ENCODE measurements at regions not wholly inside any gene's neighbourhood (a gene's known extent, or its start where the extent isn't known, plus 50 kb on each side); places are given as distances from the start of the nearest gene placed in this dataset.

DNA sequence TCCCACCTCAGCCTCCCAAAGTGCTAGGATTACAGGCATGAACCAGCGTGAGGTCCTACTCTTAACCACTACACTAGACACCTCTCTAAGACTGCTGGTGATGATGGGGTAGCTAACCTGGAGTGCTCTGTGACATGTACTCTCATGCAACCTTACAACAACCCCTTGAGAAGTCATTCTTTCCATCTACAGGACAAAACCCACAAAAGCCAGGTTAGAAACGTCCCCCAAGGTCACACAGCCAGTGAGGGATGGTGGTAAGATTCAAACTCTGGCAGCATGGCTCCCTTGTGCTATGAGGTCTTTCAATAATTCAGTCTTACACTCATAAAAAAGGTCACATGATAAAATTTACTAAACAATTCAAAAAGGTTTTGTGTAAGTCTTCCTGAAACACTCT lies 94.8 kb upstream of the SERTAD2 start:
- DNase-seq: peak in 2 of 7 donors; percentile 24 to 27
- H3K27me3 ChIP-seq: no peaks in the 10 kb centered on the region
- peaks cover 14 to 48% of the 10 kb centered on the region in 2 donors for H3K4me1 ChIP-seq (replicated peaks in 1 of 2)
- TF ChIP-seq POLR2A (IDR thresholded peaks at IDR 0.05) (no peak), CTCF (IDR thresholded peaks at IDR 0.05) (no peak)
- intact Hi-C loops (cut with DNase I): no loop called here
- 50 to 64% (median 57%) methylated on average over 2 of the region's 2 CpGs for WGBS, 4 donors
- H3K36me3 ChIP-seq (replicated peaks in 1 of 2): no peaks in the 10 kb centered on the region
- no peaks in the 10 kb centered on the region for H3K9me3 ChIP-seq (replicated peaks in 1 of 3)
- no peak overlapping the region for H3K4me3 ChIP-seq
- H3K27ac ChIP-seq: peak overlapping the region; percentile 93 to 97 (median 97)

DNA sequence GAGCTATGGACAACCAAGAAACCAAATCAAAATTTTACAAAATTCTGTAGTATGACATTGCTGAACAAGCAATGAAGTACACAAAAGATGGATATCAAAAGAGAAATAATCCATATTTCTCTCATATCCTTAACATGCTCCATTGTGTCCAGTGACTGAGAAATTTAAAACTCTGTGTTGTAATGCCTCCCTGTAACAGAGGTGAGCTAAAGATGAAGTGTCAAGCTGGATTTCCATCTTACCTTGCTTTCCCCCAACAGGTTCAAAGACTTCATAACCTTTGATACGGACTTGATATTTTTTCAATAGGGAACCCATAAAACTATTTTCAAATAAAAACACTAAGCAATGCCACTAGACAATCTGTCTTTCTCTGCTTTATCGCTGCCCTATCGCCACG lies 95.7 kb upstream of the SERTAD2 start:
- Histone ChIP-seq H3K9me3 (replicated peaks in 1 of 3) (no peaks in the 10 kb centered on the region), H3K27ac (peak overlapping the region; percentile 93 to 97 (median 97)), H3K4me3 (peak overlapping the region in 2 of 4 donors; percentile 65 to 76), H3K36me3 (replicated peaks in 1 of 2) (no peaks in the 10 kb centered on the region), H3K27me3 (no peaks in the 10 kb centered on the region), H3K4me1 (replicated peaks in 1 of 2) (peaks cover 7 to 42% of the 10 kb centered on the region in 2 donors)
- WGBS, 4 donors: 14 to 17% (median 15%) methylated on average over 4 of the region's 4 CpGs
- intact Hi-C loops (cut with DNase I): no loop called here
- TF ChIP-seq CTCF (IDR thresholded peaks at IDR 0.05) (no peak), POLR2A (IDR thresholded peaks at IDR 0.05) (no peak)
- no peak for DNase-seq

- WGBS, 4 donors: 0 to 1% (median 1%) methylated on average over 34 to 38 of the region's 38 CpGs
- peak; percentile 66 to 80 (median 71) for DNase-seq
- Histone ChIP-seq H3K27ac (peak overlapping the region; percentile 93 to 97 (median 97)), H3K4me3 (peak overlapping the region; percentile 65 to 96 (median 72)), H3K36me3 (replicated peaks in 1 of 2) (no peaks in the 10 kb centered on the region), H3K4me1 (replicated peaks in 1 of 2) (peaks cover 7 to 41% of the 10 kb centered on the region in 2 donors), H3K9me3 (replicated peaks in 1 of 3) (no peaks in the 10 kb centered on the region), H3K27me3 (no peaks in the 10 kb centered on the region)
- TF ChIP-seq CTCF (IDR thresholded peaks at IDR 0.05) (peak in 2 of 6 experiments; percentile 5 to 34), POLR2A (IDR thresholded peaks at IDR 0.05) (peak in 1 of 2 donors; percentile 18)
- intact Hi-C loops (cut with DNase I): loop anchor here in 1 of 2 donors (5.0 kb wide), 1 partner anchor 117 kb away; no protein-coding TSS in a partner anchor
Measured at GRCh38 chr2:64750001-64750816, 96.5 kb upstream of the SERTAD2 start.

DNA sequence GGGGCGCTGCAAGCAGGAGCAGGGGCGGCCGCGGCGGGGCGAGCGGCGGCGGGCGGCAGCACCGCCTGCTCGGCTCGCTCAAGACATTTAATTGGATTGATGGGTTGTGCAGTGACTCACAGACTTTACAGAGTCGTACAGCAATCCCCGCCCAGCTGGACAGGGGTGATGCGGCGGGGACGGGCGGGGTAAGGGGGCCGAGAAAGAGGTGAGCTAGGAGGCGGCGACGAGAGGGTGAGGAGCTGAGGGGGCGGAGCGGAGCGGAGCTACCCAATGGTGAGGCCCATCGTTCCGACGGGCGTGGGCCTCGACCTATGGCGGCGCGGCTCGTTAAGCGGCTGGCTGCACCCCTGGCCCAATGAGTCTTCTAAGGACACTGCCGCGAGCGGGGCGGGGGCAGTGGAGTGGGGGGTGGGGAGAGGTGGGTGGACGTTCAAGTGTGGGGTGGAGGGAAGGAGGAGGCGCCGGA lies 97.1 kb upstream of the SERTAD2 start:
- Histone ChIP-seq H3K4me1 (replicated peaks in 1 of 2) (peaks cover 7 to 35% of the 10 kb centered on the region in 2 donors), H3K27me3 (no peaks in the 10 kb centered on the region), H3K9me3 (replicated peaks in 1 of 3) (no peaks in the 10 kb centered on the region), H3K4me3 (peak overlapping the region; percentile 65 to 96 (median 72)), H3K36me3 (replicated peaks in 1 of 2) (no peaks in the 10 kb centered on the region), H3K27ac (peak overlapping the region; percentile 93 to 97 (median 97))
- intact Hi-C loops (cut with DNase I): loop anchor here in 1 of 2 donors (5.0 kb wide), 1 partner anchor 116 kb away; no protein-coding TSS in a partner anchor
- TF ChIP-seq CTCF (IDR thresholded peaks at IDR 0.05) (peak in 1 of 6 experiments; percentile 31), POLR2A (IDR thresholded peaks at IDR 0.05) (peak; percentile 98 to 100)
- 0 to 2% (median 0%) methylated on average over 7 to 43 of the region's 43 CpGs for WGBS, 4 donors
- peak in 4 of 7 donors; percentile 99 to 100 (median 100) for DNase-seq
